Vagina (tissue), 2 donors: ENCODE measurements at regions not wholly inside any gene's neighbourhood (a gene's known extent, or its start where the extent isn't known, plus 50 kb on each side); places are given as distances from the start of the nearest gene placed in this dataset.
"Not testable (repeated sequence)": the region's sequence is repeated elsewhere in the genome, so short reads cannot be mapped to it uniquely, and the experiment has no call there.

Experiments used
- DNase-seq, 2 donors: peaks; one replicate each; pipeline ENCODE4 v3.0.0-alpha.2; 2017; ENCODE audit errors: extremely low spot score in 2 of 2
- H3K27ac ChIP-seq: fragments of 200-600 bp; sonication (generic); one replicate; pipeline ENCODE4 v1.5.1; 2019
- H3K27me3 ChIP-seq: fragments of 200-600 bp; sonication (generic); one replicate; pipeline ENCODE4 v1.5.1; 2019
- H3K36me3 ChIP-seq, 2 donors: fragments of 200-600 bp; sonication (generic); one replicate each; pipeline ENCODE4 v1.5.1; 2017 to 2019
- H3K4me1 ChIP-seq: fragments of 200-600 bp; sonication (generic); one replicate; pipeline ENCODE4 v1.5.1; 2019
- H3K4me3 ChIP-seq, 2 donors: fragments of 200-600 bp; sonication (generic); 1 replicate in 1 of 2; 2 replicates in 1 of 2; pipeline ENCODE4 v1.5.1; 2016 to 2019
- H3K9me3 ChIP-seq: fragments of 200-600 bp; sonication (generic); one replicate; pipeline ENCODE4 v1.5.1; 2019
- CTCF ChIP-seq, 3 experiments: fragments of 450-650 bp in 2 of 3; fragments of 200-600 bp in 1 of 3; sonication (generic) in 1 of 3; IDR thresholded peaks; one replicate each; pipeline ENCODE4 v1.5.1; 2017 to 2019; ENCODE audit warnings: antibody characterized with exemption in 3 of 3, mild to moderate bottlenecking in 2 of 3, moderate library complexity in 2 of 3
- POLR2A ChIP-seq, 2 donors: fragments of 450-650 bp; IDR thresholded peaks; one replicate each; pipeline ENCODE4 v1.6.1; 2017; ENCODE audit warnings: antibody characterized with exemption in 2 of 2, mild to moderate bottlenecking in 2 of 2, moderate library complexity in 2 of 2
- POLR2AphosphoS5 ChIP-seq, 2 donors: sonication (generic); formaldehyde crosslinking; IDR thresholded peaks; one replicate each; pipeline ENCODE4 v1.9.0; 2017; ENCODE audit warnings: antibody characterized with exemption in 2 of 2, mild to moderate bottlenecking in 2 of 2, low read depth in 1 of 2; ENCODE audit not compliant: insufficient read depth in 1 of 2
- intact Hi-C: fragments of 100-400 bp; cut with DNase I; formaldehyde crosslinking; loops from one replicate; pipeline ENCODE4 v1.15.1; 2023

GRCh38 chr6:170221753-170222400 lies 69.0 kb downstream of the DLL1 start:
- Histone ChIP-seq H3K9me3 (no peaks in the 10 kb centered on the region), H3K4me1 (peaks cover 28% of the 10 kb centered on the region), H3K36me3 (no peaks in the 10 kb centered on the region), H3K4me3 (no peak overlapping the region), H3K27ac (no peak overlapping the region), H3K27me3 (no peaks in the 10 kb centered on the region)
- intact Hi-C loops = no loop called here
- no peak for TF ChIP-seq POLR2AphosphoS5 (IDR thresholded peaks at IDR 0.05; ENCODE audit: insufficient read depth in 1 of 2, low read depth in 1 of 2)
- TF ChIP-seq POLR2A (IDR thresholded peaks at IDR 0.05) = no peak
- no peak for TF ChIP-seq CTCF (IDR thresholded peaks at IDR 0.05)
- no peak for DNase-seq

- H3K4me3 ChIP-seq = no peak overlapping the region
- H3K27me3 ChIP-seq = no peaks in the 10 kb centered on the region
- intact Hi-C loops = no loop called here
- H3K36me3 ChIP-seq = no peaks in the 10 kb centered on the region
- TF ChIP-seq POLR2AphosphoS5 (IDR thresholded peaks at IDR 0.05; ENCODE audit: insufficient read depth in 1 of 2, low read depth in 1 of 2) (no peak), CTCF (IDR thresholded peaks at IDR 0.05) (no peak), POLR2A (IDR thresholded peaks at IDR 0.05) (no peak)
- DNase-seq = no peak
- no peak overlapping the region for H3K27ac ChIP-seq
- H3K9me3 ChIP-seq = no peaks in the 10 kb centered on the region
- peaks cover 22% of the 10 kb centered on the region for H3K4me1 ChIP-seq
These were observed 69.7 kb downstream of the DLL1 start for GRCh38 chr6:170221052-170221752.

- H3K4me1 ChIP-seq = not testable (repeated sequence)
- peak; percentile 55 to 67 for DNase-seq
These were observed 77.2 kb downstream of the DLL1 start for GRCh38 chr6:170213637-170214018.

GRCh38 chr6:170212956-170213636 lies 77.8 kb downstream of the DLL1 start:
- TF ChIP-seq POLR2AphosphoS5 (IDR thresholded peaks at IDR 0.05; ENCODE audit: insufficient read depth in 1 of 2, low read depth in 1 of 2) (no peak), POLR2A (IDR thresholded peaks at IDR 0.05) (no peak), CTCF (IDR thresholded peaks at IDR 0.05) (no peak)
- Histone ChIP-seq H3K27me3 (no peaks in the 10 kb centered on the region), H3K27ac (no peak overlapping the region), H3K36me3 (no peaks in the 10 kb centered on the region), H3K4me1 (no peaks in the 10 kb centered on the region), H3K4me3 (no peak overlapping the region), H3K9me3 (no peaks in the 10 kb centered on the region)
- peak; percentile 77 to 91 for DNase-seq
- intact Hi-C loops = no loop called here

More at GRCh38 chr6:170213637-170214018, 77.2 kb downstream of the DLL1 start:
- H3K9me3 ChIP-seq, intact Hi-C loops, H3K36me3 ChIP-seq, H3K27ac ChIP-seq, H3K4me3 ChIP-seq, H3K27me3 ChIP-seq: not testable (repeated sequence)

- Histone ChIP-seq H3K9me3 (no peaks in the 10 kb centered on the region), H3K36me3 (no peaks in the 10 kb centered on the region), H3K27ac (no peak overlapping the region), H3K4me1 (no peaks in the 10 kb centered on the region), H3K4me3 (no peak overlapping the region), H3K27me3 (no peaks in the 10 kb centered on the region)
- DNase-seq = peak; percentile 54 to 94
- intact Hi-C loops = no loop called here
- TF ChIP-seq POLR2A (IDR thresholded peaks at IDR 0.05) (no peak), CTCF (IDR thresholded peaks at IDR 0.05) (no peak), POLR2AphosphoS5 (IDR thresholded peaks at IDR 0.05; ENCODE audit: insufficient read depth in 1 of 2, low read depth in 1 of 2) (no peak)
These were observed 78.7 kb downstream of the DLL1 start for GRCh38 chr6:170212051-170212756.
